ENCODE measurements at regions not wholly inside any gene's neighbourhood (a gene's known extent, or its start where the extent isn't known, plus 50 kb on each side); places are given as distances from the start of the nearest gene placed in this dataset.

DNA sequence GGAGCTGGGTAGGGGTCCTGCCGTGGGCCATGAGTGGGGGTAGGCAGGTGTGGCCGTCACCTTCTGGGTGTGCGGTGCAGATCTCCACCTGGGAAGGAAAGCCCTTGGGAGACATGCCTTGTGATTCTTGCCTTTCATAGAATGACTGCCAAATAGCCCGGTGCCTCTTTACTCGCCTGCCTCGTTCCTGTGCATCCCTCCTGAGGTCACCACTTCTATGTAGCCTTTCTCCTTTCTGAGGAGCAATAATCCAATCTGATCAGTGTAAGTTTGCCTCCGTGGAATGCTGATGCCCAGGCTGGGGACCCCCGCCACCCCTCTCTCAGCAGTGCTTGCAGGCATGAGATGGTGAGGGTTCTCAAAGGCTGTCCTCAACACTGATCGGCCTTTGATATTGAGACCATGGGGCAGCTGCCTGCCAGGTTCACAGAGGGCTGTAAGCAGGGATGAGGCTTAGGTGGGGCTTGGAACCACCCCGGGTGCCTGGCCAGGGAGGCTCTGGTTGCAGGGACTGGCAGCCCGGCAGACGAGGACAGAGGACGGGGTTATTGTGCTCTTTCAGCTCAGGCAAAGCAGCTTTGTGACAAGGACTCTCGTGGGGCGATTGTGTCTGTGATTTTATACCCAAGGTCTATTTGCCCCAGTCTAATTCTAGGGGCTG lies 86.1 kb upstream of the WNT7B start:
- TF ChIP-seq, protein P1, sequence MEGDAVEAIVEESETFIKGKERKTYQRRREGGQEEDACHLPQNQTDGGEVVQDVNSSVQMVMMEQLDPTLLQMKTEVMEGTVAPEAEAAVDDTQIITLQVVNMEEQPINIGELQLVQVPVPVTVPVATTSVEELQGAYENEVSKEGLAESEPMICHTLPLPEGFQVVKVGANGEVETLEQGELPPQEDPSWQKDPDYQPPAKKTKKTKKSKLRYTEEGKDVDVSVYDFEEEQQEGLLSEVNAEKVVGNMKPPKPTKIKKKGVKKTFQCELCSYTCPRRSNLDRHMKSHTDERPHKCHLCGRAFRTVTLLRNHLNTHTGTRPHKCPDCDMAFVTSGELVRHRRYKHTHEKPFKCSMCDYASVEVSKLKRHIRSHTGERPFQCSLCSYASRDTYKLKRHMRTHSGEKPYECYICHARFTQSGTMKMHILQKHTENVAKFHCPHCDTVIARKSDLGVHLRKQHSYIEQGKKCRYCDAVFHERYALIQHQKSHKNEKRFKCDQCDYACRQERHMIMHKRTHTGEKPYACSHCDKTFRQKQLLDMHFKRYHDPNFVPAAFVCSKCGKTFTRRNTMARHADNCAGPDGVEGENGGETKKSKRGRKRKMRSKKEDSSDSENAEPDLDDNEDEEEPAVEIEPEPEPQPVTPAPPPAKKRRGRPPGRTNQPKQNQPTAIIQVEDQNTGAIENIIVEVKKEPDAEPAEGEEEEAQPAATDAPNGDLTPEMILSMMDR (IDR thresholded peaks at IDR 0.05), result no peak
- no peak for TF ChIP-seq POLR2A (IDR thresholded peaks at IDR 0.05)

Measured in ovary (tissue), 3 donors.